ENCODE measurements at regions not wholly inside any gene's neighbourhood (a gene's known extent, or its start where the extent isn't known, plus 50 kb on each side); places are given as distances from the start of the nearest gene placed in this dataset.

- no peak for DNase-seq
Observed at GRCh38 chr5:168027007-168027406, 264.4 kb upstream of the WWC1 start.

- no peak for DNase-seq
Observed at GRCh38 chr5:168030912-168031311, 260.5 kb upstream of the WWC1 start.

GRCh38 chr5:168031614-168032013 is 259.8 kb upstream of the WWC1 start:
- no peak for DNase-seq

- DNase-seq, result no peak
Observed at GRCh38 chr5:168039039-168039438, 252.4 kb upstream of the WWC1 start.

- DNase-seq, result no peak
Observed at GRCh38 chr5:168039566-168040248, 251.7 kb upstream of the WWC1 start.

GRCh38 chr5:168041583-168041982 is 249.9 kb upstream of the WWC1 start:
- no peak for DNase-seq

- peak; percentile 28 for DNase-seq
Observed at GRCh38 chr5:168042284-168043068, 249.0 kb upstream of the WWC1 start.

GRCh38 chr5:168046163-168046562 is 245.3 kb upstream of the WWC1 start:
- no peak for DNase-seq

- peak; percentile 48 for DNase-seq
Observed at GRCh38 chr5:168047043-168047668, 244.3 kb upstream of the WWC1 start.

- peak; percentile 39 for DNase-seq
Observed at GRCh38 chr5:168047669-168048111, 243.8 kb upstream of the WWC1 start.

GRCh38 chr5:168048486-168048885 is 243.0 kb upstream of the WWC1 start:
- DNase-seq, result no peak

GRCh38 chr5:168052686-168053085 is 238.8 kb upstream of the WWC1 start:
- no peak for DNase-seq

GRCh38 chr5:168054091-168054490 is 237.4 kb upstream of the WWC1 start:
- DNase-seq, result no peak

GRCh38 chr5:168055141-168055683 is 236.2 kb upstream of the WWC1 start:
- DNase-seq, result no peak

GRCh38 chr5:168055961-168056360 is 235.5 kb upstream of the WWC1 start:
- DNase-seq, result no peak

GRCh38 chr5:168056499-168057182 is 234.8 kb upstream of the WWC1 start:
- DNase-seq, result no peak

- peak; percentile 14 for DNase-seq
Observed at GRCh38 chr5:168057905-168058304, 233.5 kb upstream of the WWC1 start.

- no peak for DNase-seq
Observed at GRCh38 chr5:168059131-168059530, 232.3 kb upstream of the WWC1 start.

- DNase-seq, result no peak
Observed at GRCh38 chr5:168062239-168062638, 229.2 kb upstream of the WWC1 start.

GRCh38 chr5:168064457-168064856 is 227.0 kb upstream of the WWC1 start:
- DNase-seq, result no peak

GRCh38 chr5:168064933-168065622 is 226.4 kb upstream of the WWC1 start:
- DNase-seq, result no peak

All from fibroblast of skin of abdomen (primary cell).